ENCODE measurements at regions not wholly inside any gene's neighbourhood (a gene's known extent, or its start where the extent isn't known, plus 50 kb on each side); places are given as distances from the start of the nearest gene placed in this dataset.

GRCh38 chr10:130924138-130924819 lies 387.2 kb downstream of the TCERG1L start:
- in situ Hi-C loops (cut with MboI) = no loop called here
- no peak for DNase-seq
- H3K9ac ChIP-seq = no peak overlapping the region
- H3K79me2 ChIP-seq (ENCODE audit: insufficient read depth) = no peaks in the 10 kb centered on the region
- H3K27me3 ChIP-seq (replicated peaks; ENCODE audit: insufficient read depth) = no peaks in the 10 kb centered on the region
- H3K4me1 ChIP-seq (ENCODE audit: insufficient read depth) = no peaks in the 10 kb centered on the region
- no peaks in the 10 kb centered on the region for H4K20me1 ChIP-seq (ENCODE audit: insufficient read depth)
- H3K9me2 ChIP-seq (ENCODE audit: insufficient read depth) = no peaks in the 10 kb centered on the region
- TF ChIP-seq EZH2 (IDR thresholded peaks at IDR 0.05; ENCODE audit: insufficient read depth, poor library complexity, severe bottlenecking) = no peak
- no peak for TF ChIP-seq EZH2phosphoT487 (IDR thresholded peaks at IDR 0.05; ENCODE audit: insufficient read depth, low read depth)
- no peak overlapping the region for H3K27ac ChIP-seq
- H3F3A ChIP-seq (ENCODE audit: insufficient read depth) = no peaks in the 10 kb centered on the region
- no peak overlapping the region for H3K4me2 ChIP-seq (ENCODE audit: unreplicated experiment)
- 10 to 17% methylated on average over 17 of the region's 17 CpGs for WGBS, 2 experiments (ENCODE audit: low coverage in 1 of 2, low lambda C conversion rate in 2 of 2, missing lambda C conversion rate in 2 of 2)
- H3K4me3 ChIP-seq = no peak overlapping the region
- no peaks in the 10 kb centered on the region for H3K9me3 ChIP-seq (ENCODE audit: low read depth)
- no peaks in the 10 kb centered on the region for H3K36me3 ChIP-seq (ENCODE audit: low read depth)
- H2AFZ ChIP-seq = no peak overlapping the region

GRCh38 chr10:130926442-130926841 lies 385.1 kb downstream of the TCERG1L start:
- Histone ChIP-seq H3K36me3 (ENCODE audit: low read depth) (no peaks in the 10 kb centered on the region), H3K4me3 (no peak overlapping the region), H4K20me1 (ENCODE audit: insufficient read depth) (no peaks in the 10 kb centered on the region), H3K9ac (no peak overlapping the region), H3K27me3 (replicated peaks; ENCODE audit: insufficient read depth) (no peaks in the 10 kb centered on the region), H3K9me3 (ENCODE audit: low read depth) (no peaks in the 10 kb centered on the region), H3F3A (ENCODE audit: insufficient read depth) (no peaks in the 10 kb centered on the region), H3K27ac (no peak overlapping the region), H3K4me2 (ENCODE audit: unreplicated experiment) (no peak overlapping the region), H3K9me2 (ENCODE audit: insufficient read depth) (no peaks in the 10 kb centered on the region), H3K79me2 (ENCODE audit: insufficient read depth) (no peaks in the 10 kb centered on the region), H3K4me1 (ENCODE audit: insufficient read depth) (no peaks in the 10 kb centered on the region), H2AFZ (no peak overlapping the region)
- no peak for DNase-seq
- in situ Hi-C loops (cut with MboI) = no loop called here
- 43 to 50% methylated on average over 1 of the region's 1 CpG for WGBS, 2 experiments (ENCODE audit: low coverage in 1 of 2, low lambda C conversion rate in 2 of 2, missing lambda C conversion rate in 2 of 2)
- TF ChIP-seq EZH2phosphoT487 (IDR thresholded peaks at IDR 0.05; ENCODE audit: insufficient read depth, low read depth) (no peak), EZH2 (IDR thresholded peaks at IDR 0.05; ENCODE audit: insufficient read depth, poor library complexity, severe bottlenecking) (no peak)

- no peaks in the 10 kb centered on the region for H3K4me1 ChIP-seq (ENCODE audit: insufficient read depth)
- H4K20me1 ChIP-seq (ENCODE audit: insufficient read depth) = no peaks in the 10 kb centered on the region
- H3K27me3 ChIP-seq (replicated peaks; ENCODE audit: insufficient read depth) = no peaks in the 10 kb centered on the region
- in situ Hi-C loops (cut with MboI) = no loop called here
- no peak overlapping the region for H3K4me3 ChIP-seq
- no peak overlapping the region for H3K4me2 ChIP-seq (ENCODE audit: unreplicated experiment)
- no peak overlapping the region for H3K9ac ChIP-seq
- WGBS, 2 experiments (ENCODE audit: low coverage in 1 of 2, low lambda C conversion rate in 2 of 2, missing lambda C conversion rate in 2 of 2) = 2 to 4% methylated on average over 4 of the region's 4 CpGs
- H3K27ac ChIP-seq = no peak overlapping the region
- no peaks in the 10 kb centered on the region for H3K9me3 ChIP-seq (ENCODE audit: low read depth)
- TF ChIP-seq EZH2 (IDR thresholded peaks at IDR 0.05; ENCODE audit: insufficient read depth, poor library complexity, severe bottlenecking) (no peak), EZH2phosphoT487 (IDR thresholded peaks at IDR 0.05; ENCODE audit: insufficient read depth, low read depth) (no peak)
- H3K9me2 ChIP-seq (ENCODE audit: insufficient read depth) = no peaks in the 10 kb centered on the region
- no peaks in the 10 kb centered on the region for H3K79me2 ChIP-seq (ENCODE audit: insufficient read depth)
- no peak overlapping the region for H2AFZ ChIP-seq
- H3K36me3 ChIP-seq (ENCODE audit: low read depth) = no peaks in the 10 kb centered on the region
- no peaks in the 10 kb centered on the region for H3F3A ChIP-seq (ENCODE audit: insufficient read depth)
- DNase-seq = no peak
These were observed 384.4 kb downstream of the TCERG1L start for GRCh38 chr10:130927157-130927556.

GRCh38 chr10:130928306-130928705 lies 383.2 kb downstream of the TCERG1L start:
- WGBS, 2 experiments (ENCODE audit: low coverage in 1 of 2, low lambda C conversion rate in 2 of 2, missing lambda C conversion rate in 2 of 2) = 5 to 8% methylated on average over 3 of the region's 3 CpGs
- no peak overlapping the region for H3K4me2 ChIP-seq (ENCODE audit: unreplicated experiment)
- H2AFZ ChIP-seq = no peak overlapping the region
- H3K9me2 ChIP-seq (ENCODE audit: insufficient read depth) = no peaks in the 10 kb centered on the region
- H3K4me1 ChIP-seq (ENCODE audit: insufficient read depth) = no peaks in the 10 kb centered on the region
- in situ Hi-C loops (cut with MboI) = no loop called here
- H3K4me3 ChIP-seq = no peak overlapping the region
- no peaks in the 10 kb centered on the region for H3K27me3 ChIP-seq (replicated peaks; ENCODE audit: insufficient read depth)
- H3K9ac ChIP-seq = no peak overlapping the region
- no peak for DNase-seq
- no peaks in the 10 kb centered on the region for H4K20me1 ChIP-seq (ENCODE audit: insufficient read depth)
- no peaks in the 10 kb centered on the region for H3K79me2 ChIP-seq (ENCODE audit: insufficient read depth)
- H3K9me3 ChIP-seq (ENCODE audit: low read depth) = no peaks in the 10 kb centered on the region
- H3K27ac ChIP-seq = no peak overlapping the region
- TF ChIP-seq EZH2 (IDR thresholded peaks at IDR 0.05; ENCODE audit: insufficient read depth, poor library complexity, severe bottlenecking) (no peak), EZH2phosphoT487 (IDR thresholded peaks at IDR 0.05; ENCODE audit: insufficient read depth, low read depth) (no peak)
- no peaks in the 10 kb centered on the region for H3K36me3 ChIP-seq (ENCODE audit: low read depth)
- no peaks in the 10 kb centered on the region for H3F3A ChIP-seq (ENCODE audit: insufficient read depth)

All from GM23248 (cell line).